Fibroblast of skin of left biceps (primary cell): ENCODE measurements at regions not wholly inside any gene's neighbourhood (a gene's known extent, or its start where the extent isn't known, plus 50 kb on each side); places are given as distances from the start of the nearest gene placed in this dataset.
A peak's percentile ranks its signal among the peaks of the same experiment; 100 is the strongest.
"Not testable (repeated sequence)": the region's sequence is repeated elsewhere in the genome, so short reads cannot be mapped to it uniquely, and the experiment has no call there.

Experiments used
- DNase-seq, 2 experiments: peaks; one replicate each; pipeline ENCODE4 v3.0.0-alpha.2; 2013; ENCODE audit warnings: low read depth in 2 of 2

DNA sequence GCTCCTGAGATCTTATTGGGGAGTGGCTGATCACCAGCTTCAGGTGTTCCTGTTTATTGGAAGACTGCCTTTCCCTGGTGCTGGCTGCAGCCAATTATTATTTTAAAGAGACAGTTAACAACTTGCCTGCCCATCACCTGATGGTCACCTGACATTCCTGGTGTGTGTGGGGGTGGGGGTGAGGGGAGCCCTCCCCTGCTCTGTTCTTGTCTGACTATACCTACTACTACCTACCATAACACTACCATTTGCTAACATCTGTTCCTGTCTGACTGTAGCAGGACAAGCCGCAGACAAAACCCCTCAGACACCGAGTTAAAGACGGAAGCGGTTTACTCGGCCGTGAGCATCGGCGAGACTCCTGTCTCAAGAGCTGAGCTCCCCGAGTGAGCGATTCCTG lies 54.9 kb upstream of the NBPF3 start:
- DNase-seq, result no peak

DNA sequence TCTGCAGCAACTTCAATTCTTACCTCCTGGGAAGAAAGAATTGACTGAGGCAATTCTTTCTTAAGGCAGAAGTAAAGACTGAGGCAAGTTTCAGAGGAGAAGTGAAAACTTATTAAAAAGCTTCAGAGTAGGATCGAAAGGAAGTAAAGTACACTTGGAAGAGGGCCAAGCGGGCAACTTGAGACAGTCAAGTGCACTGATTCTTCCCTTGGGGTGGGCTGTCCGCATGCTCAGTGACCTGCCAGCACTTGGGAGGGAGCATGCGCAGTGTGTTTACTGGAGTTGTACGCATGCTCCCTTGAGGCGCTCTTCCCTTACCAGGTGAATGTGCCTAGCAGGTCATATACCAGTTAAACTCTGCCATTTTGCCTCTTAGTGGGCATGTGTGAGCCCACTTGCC lies 55.3 kb upstream of the NBPF3 start:
- DNase-seq, result no peak

DNA sequence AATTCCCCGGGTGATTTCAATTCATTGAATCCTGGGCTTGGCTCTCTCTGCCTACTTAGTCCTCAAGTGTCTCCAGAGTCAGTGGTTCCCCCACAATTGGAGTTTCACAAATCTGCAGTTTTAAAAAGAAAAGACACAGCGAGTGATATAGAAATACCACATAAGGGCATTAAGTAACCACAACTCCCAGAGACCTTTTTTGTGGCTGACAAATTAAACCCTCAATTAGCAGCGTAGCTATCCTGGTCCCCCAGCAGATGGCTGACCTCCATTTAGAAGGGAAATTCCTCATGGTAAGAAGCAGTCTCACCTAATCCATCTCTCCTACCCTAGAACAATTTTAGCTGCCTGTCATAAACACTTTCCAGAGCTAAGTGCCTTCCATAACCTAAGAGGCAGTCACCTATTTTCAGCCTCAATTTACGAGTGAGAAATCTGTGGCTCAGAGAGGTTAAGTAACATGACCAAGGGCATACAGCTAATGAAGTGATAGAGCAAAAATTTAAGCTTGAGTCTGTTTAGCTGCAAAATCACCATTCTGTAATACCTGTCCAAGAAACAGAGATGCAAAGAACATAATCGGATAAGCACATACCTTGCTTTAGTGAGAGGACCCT lies 56.0 kb upstream of the NBPF3 start:
- DNase-seq, result no peak

DNA sequence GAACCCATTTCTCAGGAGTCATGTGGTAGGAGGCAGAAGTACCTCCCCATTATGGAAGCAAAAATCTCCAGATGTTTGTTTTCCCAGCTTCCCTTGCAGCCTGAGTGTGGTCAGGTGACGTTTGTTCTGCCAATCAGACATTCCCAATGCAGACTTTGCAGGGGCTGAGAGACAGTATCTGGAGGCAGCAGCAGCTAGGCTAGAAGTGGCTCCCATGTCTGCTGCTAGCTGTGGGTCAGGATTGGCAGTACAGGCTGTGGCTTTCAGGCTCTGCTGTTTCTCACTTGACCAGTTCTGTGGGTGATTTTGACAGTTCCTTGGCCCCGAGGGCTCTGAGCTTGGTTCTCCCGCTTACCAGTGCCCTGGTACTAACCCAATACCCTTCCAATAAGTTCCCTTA lies 58.6 kb upstream of the NBPF3 start:
- DNase-seq, result no peak

DNA sequence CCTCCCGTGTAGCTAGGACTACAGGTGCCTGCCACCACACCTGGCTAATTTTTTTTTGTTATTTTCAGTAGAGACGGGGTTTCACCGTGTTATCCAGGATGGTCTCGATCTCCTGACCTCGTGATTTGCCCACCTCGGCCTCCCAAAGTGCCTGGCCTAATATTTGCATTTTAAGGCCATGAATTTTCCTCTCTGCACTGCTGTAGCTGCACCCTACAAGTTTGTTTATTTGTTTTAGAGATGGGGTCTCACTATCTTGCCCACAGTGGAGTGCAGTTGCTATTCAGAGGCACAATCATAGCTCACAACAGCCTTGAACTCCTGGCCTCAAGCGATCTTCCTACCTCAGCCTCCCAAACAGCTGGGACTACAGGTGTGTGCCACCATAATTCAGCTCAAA lies 59.8 kb upstream of the NBPF3 start:
- not testable (repeated sequence) for DNase-seq

DNA sequence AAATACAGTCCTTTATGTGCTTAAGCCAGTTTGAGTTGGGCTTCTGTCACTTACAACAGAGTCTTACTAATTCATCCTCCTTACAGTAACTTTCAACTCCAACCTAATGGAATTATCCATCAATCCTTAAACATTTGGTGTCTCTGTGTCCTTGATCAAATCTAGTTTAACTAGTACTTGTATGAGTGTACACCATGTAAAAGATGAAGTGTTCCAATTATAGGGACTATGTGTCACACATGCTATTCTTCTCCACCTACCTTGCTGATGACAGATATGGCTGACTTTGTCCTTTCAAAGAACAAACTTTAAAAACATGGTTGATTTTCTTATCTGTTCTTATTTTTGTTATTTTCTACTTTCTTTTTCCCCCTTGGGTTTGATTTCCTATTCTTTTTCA lies 60.4 kb upstream of the NBPF3 start:
- DNase-seq, result no peak

DNA sequence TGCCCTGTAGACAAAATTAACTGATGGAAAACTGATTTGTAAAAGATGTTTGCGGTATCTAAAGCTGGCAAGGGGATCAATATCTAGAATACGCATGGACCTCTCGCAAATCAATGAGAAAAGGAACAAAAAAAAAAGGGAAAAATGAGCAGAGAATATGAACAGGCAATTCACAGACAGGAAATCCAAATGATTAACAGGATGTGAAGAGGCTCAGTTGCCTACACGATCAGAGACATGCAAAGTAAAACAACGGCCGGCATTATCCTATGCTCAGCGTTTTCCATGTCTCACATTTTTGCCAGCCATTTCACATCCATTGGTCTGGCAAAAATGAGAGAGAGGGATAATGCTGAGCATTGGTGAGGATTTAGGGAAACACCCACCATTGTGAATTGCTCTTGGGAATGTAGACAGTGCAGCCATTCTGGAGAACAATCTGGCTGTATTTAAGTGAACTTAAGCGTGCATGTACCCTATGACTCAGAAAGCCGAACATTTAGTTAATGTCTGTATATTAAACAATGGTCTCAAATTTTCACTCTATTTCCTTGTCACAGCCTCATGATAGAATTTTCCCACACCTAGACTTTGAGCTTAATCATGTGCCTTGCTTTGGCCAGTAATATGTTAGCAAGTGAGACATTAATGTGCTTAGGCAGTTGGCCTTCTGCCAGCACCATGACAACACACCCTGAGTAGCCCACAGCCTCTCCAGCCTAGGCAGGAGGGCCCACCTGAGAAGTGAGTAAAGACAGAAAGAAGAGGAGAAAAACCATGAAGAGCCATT lies 61.0 kb upstream of the NBPF3 start:
- no peak for DNase-seq

DNA sequence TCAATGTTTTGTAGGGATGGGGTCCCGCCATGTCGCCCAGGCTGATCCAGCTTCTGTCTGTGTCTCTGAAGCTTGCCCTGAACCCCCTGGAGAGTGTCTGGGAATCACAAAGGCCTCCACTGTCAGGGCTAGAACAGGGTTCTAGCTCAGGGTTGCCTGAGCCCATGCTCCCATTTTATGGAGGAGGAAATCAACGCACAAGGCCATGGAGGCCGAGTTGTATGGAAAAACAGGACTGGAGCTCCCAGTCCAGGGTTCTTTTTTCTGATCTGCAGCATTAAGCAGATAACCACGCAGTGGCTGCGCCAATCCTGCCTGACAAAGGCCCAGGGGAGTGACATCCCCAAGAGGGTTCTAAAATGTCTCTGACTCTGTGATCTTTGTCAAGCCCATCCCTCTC lies 67.6 kb upstream of the NBPF3 start:
- DNase-seq, result no peak

DNA sequence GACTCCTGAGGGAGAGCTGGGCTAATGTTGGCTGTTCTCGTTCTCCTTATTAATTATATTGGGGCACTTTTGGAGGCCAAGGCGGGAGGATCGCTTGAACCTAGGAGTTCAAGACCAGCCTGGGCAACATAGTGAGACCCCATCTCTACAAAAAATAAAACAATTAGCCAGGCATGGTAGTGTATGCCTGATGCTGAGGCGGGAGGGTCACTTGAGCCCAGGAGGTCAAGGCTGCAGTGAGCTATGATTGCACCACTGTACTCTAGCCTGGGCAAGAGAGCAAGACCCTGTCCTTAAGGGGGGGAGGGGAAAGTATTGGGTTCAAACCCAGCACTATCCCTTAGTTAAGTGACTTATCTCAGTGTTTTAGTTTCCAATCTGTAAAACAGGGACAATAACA lies 70.0 kb upstream of the NBPF3 start:
- no peak for DNase-seq

DNA sequence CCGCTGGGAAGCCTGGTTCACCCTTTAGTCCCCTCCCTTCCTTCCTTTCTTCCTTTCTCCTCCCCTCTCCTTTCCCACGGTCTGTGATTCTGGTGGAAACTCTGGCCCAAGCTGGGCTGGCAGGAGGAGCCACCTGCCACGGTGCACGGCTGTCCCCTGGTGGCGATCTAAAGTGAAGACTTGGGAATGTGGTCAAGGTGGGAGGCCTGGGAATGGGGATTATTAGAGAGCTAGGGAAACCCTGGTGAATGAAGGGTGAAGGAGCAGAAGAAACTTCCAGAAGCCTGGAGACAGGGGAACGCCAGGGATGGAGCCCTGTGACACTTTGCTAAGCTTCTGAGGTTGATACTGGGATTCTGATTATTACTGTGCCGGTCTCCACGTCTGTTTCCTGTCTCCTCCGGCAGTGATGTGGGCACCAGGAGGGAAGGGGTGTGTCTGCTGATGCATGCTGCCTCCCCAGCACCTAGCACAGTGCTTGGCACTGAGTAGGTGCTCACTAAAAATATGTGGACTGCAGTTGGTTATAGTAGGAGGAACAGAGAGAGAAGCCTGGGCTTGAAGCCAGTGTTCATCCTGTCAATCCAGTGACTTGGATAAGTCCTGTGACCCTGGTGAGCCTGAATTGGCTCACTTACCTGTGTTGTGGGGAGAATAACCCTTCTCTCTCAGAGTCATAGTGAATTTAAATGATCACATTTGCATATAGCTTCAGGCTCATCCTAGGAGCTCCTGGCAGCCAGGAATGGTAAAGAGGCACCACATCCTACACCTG lies 71.2 kb upstream of the NBPF3 start:
- peak; percentile 32 to 33 for DNase-seq

DNA sequence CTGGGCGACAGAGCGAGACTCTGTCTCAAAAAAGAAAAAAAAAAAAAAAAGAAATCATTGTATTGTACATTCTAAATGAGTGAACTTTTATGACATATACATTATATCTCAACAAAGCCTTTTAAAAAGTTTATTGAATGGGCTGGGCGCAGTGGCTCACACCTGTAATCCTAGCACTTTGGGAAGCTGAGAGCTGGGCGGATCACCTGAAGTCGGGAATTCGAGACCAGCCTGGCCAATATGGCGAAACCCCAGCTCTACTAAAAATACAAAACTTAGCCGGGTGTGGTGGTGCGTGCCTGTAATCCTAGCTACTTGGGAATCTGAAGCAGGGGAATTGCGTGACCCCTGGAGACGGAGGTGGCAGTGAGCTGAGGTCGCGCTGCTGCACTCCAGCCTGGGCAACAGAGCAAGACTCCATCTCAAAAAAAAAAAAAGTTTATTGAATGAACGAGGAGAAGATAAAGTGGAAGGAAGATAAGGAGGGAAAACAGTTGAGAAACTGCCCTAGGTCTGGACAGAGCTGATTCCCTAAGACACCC lies 71.9 kb upstream of the NBPF3 start:
- DNase-seq, result not testable (repeated sequence)

DNA sequence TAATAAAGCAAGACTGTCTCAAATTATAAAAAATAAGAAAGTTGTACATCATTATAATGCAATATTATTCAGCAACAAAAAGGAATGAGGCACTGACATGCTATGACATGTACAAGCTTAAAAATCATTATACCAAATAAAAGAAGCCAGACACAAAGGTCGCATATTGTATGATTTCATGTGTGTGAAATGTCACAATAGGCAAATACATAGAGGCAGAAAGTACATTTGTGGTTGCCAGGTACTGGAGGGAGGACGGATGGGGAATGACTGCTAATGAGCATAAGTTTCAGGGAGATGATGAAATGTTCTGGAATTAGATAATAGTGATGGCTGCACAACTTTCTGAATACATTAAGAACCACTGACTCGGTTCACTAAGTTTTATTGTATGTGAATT lies 73.6 kb upstream of the NBPF3 start:
- no peak for DNase-seq

DNA sequence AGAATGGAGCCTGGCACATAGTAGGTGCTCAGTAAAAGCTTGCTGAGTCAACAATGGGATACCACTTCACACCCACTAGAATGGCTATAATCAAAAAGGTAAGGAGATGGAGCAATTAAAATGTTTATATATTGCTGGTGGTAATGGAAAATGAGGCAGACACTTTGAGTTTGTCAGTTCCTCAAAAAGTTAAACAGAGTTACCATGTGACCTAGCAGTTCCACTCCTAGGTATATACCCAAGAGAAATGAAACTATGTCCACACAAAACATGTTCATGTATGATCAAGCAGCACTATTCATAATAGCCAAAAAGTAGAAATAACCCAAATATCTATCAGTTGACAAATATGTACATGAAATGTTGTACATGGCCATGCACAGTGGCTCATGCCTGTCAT lies 74.8 kb upstream of the ECE1 start:
- no peak for DNase-seq

DNA sequence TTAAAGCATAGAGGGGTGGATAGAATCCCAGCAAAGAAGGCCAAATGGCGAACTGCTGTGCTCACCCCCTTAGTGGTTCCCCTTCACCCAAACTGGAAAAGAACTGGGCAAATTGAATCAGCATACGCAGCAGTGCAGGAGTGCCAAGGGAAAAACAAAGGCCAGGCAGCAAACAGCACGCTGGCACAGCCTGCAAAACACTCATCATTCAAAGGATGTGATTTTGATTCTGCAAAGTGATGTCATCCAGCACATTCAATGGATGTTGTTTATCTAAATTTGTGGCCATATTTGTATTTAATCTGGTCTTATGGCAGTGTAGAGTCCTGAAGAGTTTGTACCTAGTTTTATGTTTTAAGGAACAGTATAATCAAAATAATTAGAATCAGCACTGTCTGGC lies 71.8 kb upstream of the ECE1 start:
- DNase-seq, result no peak

DNA sequence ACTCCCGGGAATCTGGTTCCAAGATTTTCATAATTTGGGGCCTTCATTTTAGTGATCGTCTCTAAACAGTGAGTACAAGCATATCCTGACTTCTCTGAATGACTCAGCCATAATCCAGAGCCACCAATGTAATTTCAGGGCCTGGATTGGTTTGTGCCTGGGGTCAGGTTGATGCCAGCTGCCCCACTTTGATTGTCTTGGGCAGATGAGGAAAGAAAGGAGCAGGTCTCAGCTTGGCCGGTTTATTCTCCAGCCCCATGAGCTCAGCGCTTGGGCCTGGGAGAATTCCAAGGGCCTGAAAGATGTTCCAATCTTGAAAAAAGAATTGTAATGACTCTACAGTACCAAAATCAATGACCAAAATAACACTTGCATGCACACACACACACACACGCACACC lies 71.2 kb upstream of the ECE1 start:
- no peak for DNase-seq

DNA sequence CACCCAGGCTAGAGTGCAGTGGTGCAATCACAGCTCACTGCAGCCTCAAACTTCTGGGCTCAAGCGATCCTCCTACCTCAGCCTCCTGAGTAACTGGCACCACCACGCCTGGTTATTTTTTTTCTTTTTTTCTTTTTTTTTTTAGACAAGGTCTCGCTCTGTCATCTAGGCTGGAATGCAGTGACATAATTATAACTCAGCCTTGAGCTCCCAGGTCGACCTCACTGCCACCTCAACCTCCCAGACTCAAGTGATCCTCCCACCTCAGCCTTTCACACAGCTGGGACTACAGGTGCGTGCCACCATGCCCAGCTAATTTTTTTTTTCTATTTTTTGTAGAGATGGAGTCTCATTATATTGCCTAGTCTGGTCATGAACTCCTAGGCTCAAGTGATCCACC lies 66.9 kb upstream of the ECE1 start:
- no peak for DNase-seq

DNA sequence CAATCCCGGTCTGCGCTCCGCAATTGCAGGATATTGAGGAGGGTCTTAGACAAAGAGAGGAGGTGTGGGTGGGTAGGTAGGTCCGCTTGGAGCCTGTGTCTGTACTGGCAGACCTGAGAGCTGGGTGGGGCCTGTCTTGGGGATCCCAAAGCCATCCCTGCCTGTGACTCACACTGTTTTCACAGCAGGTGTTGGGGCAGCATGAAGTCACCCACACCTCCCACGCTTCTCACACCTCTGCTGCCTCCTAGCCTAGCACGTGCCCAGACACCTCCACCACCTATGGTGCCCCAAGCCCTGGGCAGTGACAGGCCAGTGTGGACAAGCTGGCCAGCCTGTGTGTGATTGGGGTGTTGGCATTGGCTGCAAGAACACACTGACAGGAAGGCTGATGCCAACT lies 65.7 kb upstream of the ECE1 start:
- no peak for DNase-seq

DNA sequence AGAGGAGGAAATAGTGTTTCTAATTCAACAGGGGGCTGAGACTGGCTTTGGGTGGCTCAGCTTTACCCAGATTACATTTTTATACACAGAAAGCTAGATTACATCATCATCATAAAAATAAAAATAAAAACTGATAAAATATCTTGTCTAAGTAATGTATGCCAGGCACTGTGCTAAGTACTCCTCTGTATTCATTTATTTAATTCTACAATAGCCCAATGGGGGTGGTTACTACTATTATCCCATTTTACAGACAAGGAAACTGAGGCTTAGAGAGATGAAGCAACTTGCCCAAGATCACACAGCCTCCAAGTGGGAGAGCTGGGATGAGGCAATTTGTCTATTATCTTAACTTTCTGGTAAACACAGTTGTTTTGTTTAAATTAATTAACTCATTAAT lies 62.3 kb upstream of the ECE1 start:
- DNase-seq, result no peak

DNA sequence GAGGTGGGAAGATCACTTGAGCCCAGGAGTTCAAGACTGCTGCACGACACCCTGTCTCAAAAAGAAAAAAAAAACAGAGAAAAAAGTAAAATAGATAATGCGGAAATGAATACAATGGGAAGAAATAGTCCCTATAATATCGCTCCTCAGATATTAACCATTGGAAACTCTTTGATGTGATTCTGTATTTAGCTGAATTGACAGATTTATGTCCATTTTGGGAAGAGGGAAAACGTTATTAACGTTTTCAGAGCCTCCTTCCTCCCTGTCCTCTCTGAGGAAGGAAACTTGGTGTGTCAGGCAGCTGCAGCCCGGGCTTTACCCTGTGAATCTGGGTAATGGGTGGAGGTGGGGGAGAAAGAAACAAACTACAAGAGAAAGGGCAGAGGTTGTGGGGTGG lies 61.6 kb upstream of the ECE1 start:
- DNase-seq, result no peak

DNA sequence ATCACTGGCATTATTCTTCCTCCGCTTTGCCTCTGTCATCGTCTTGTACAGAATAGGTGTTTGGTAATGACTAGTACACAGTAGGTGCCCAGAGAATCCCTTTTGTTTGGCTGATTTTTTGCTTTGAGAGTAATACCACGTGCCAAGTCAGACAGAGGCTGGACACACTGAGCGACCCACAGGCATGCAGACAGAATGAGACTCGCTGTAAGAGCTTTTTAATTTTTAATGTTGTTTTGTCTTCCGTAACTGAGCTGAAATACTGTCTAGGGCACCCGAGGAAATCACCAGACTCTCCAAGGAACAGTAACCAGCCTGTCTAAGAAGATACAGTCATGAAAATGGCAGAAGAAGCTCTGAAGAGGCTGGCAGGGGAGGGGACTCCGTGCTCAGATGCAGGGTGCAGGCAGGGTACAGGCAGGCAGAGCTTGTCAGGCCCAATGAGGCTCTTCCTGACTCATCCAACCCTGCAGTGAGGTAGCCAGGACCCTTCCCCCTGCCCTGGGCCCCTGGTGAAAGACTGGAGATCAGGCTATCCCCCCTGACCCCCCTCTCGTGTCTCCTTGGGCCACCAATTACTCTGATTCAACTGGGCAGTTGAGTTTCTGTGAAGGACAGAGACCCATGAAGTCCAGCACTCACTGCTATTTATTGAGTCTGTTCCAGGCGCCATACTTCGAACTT lies 60.1 kb upstream of the ECE1 start:
- no peak for DNase-seq

DNA sequence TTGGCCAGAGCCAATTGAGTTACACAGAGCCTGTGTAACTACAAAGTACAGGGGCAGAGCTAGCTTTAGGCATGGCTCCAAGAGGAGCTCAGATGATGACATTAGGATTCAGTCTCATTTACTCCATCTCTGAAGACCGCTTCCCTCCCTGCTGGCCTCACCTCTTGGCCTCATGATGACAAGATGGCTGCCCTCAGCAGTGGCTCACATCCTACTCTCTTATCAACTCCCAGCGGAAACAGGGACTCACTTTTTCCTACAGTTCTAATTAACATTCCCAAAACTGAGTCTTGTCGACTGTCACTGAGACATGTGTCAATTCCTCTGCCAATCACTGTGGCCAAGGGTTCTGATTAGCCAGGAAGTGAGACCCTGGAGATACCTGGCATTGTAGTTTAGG lies 59.4 kb upstream of the ECE1 start:
- DNase-seq, result no peak

DNA sequence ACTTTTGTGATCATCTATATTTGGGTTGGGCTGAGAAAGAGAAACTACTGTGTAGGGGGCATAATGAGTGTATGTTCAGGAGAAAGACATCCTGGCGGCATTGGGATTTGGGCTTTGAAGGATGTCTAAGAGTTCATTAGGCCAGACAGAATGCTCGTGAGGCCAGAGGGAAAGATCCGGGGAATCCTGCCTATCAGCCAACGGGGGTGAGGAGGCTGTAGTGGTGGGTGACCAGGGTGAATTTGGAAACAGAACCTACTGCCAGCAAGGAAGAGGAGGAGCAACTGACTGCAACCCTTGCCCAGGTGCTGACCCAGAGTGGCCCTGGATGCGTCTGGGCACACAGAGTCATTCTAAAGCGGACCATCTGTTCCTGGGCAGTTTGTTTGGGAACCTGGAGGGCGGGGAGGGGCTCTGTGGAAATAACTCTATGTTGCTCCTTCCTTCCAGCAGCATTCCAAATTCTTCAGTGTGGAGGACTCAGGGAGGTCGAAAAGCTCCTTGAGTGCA lies 56.9 kb upstream of the ECE1 start:
- no peak for DNase-seq
